DND-41 (cell line): ENCODE measurements at regions not wholly inside any gene's neighbourhood (a gene's known extent, or its start where the extent isn't known, plus 50 kb on each side); places are given as distances from the start of the nearest gene placed in this dataset.

Experiments
- EZH2 ChIP-seq: IDR thresholded peaks from 3 replicates; pipeline ENCODE4 v1.6.1; 2012; ENCODE audit warnings: borderline replicate concordance, low read depth, mild to moderate bottlenecking, moderate library complexity, low read length, inconsistent platforms; ENCODE audit not compliant: severe bottlenecking
- TF ChIP-seq, protein P1 (sequence below): IDR thresholded peaks from 2 replicates; pipeline ENCODE4 v1.5.1; 2012; ENCODE audit warnings: borderline replicate concordance, low read length, moderate library complexity, mild to moderate bottlenecking; ENCODE audit not compliant: poor library complexity, severe bottlenecking; ENCODE audit errors: extremely low read depth

DNA sequence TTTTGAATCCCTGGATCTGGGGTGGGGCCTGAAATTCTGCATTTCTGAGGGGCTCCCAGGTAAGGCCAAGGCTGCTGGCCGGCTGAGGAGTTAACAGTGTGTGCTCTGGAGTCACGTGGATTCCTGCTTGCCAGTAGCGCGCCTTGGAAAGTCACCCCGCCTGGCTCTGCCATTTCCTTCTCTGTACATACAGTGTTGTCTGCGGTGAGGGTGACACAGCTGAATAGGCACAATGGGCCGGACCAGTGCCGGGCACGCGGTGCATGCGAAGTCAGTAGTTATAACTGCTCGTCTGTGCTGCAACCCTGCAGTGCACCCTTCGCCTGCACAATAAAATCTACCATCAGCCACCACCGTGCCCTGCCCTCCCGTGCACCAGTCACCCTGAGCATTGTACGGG is 68.0 kb upstream of the EEPD1 start:
- TF ChIP-seq, protein P1, sequence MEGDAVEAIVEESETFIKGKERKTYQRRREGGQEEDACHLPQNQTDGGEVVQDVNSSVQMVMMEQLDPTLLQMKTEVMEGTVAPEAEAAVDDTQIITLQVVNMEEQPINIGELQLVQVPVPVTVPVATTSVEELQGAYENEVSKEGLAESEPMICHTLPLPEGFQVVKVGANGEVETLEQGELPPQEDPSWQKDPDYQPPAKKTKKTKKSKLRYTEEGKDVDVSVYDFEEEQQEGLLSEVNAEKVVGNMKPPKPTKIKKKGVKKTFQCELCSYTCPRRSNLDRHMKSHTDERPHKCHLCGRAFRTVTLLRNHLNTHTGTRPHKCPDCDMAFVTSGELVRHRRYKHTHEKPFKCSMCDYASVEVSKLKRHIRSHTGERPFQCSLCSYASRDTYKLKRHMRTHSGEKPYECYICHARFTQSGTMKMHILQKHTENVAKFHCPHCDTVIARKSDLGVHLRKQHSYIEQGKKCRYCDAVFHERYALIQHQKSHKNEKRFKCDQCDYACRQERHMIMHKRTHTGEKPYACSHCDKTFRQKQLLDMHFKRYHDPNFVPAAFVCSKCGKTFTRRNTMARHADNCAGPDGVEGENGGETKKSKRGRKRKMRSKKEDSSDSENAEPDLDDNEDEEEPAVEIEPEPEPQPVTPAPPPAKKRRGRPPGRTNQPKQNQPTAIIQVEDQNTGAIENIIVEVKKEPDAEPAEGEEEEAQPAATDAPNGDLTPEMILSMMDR = no peak
- TF ChIP-seq EZH2 = no peak
